Osteocyte (in vitro differentiated cells): ENCODE measurements at regions not wholly inside any gene's neighbourhood (a gene's known extent, or its start where the extent isn't known, plus 50 kb on each side); places are given as distances from the start of the nearest gene placed in this dataset.

ENCODE experiments used
- DNase-seq: peaks from one replicate; pipeline ENCODE4 v3.0.0; 2021; ENCODE audit warnings: mixed read lengths; ENCODE audit not compliant: unreplicated experiment; ENCODE audit errors: extremely low spot score
- H3K27ac Mint-ChIP-seq: one replicate; pipeline ENCODE4 v1.8.0; 2021; ENCODE audit warnings: mild to moderate bottlenecking, mixed read lengths; ENCODE audit not compliant: unreplicated experiment
- H3K27me3 Mint-ChIP-seq: one replicate; pipeline ENCODE4 v1.8.0; 2021; ENCODE audit warnings: mixed read lengths; ENCODE audit not compliant: unreplicated experiment
- H3K36me3 Mint-ChIP-seq: one replicate; pipeline ENCODE4 v1.8.0; 2021; ENCODE audit warnings: mixed read lengths; ENCODE audit not compliant: unreplicated experiment
- H3K4me1 Mint-ChIP-seq: one replicate; pipeline ENCODE4 v1.8.0; 2021; ENCODE audit warnings: mixed read lengths; ENCODE audit not compliant: unreplicated experiment
- H3K4me3 Mint-ChIP-seq: one replicate; pipeline ENCODE4 v1.8.0; 2021; ENCODE audit warnings: mild to moderate bottlenecking, moderate library complexity, mixed read lengths; ENCODE audit not compliant: unreplicated experiment
- H3K9me3 Mint-ChIP-seq: one replicate; pipeline ENCODE4 v1.8.0; 2021; ENCODE audit warnings: mixed read lengths; ENCODE audit not compliant: unreplicated experiment
- TF ChIP-seq, protein P1 (sequence below): fragments of 200-600 bp; sonication (generic); IDR thresholded peaks from 2 replicates; pipeline ENCODE4 v1.5.0; 2021; ENCODE audit warnings: antibody characterized with exemption, mild to moderate bottlenecking, moderate library complexity

DNA sequence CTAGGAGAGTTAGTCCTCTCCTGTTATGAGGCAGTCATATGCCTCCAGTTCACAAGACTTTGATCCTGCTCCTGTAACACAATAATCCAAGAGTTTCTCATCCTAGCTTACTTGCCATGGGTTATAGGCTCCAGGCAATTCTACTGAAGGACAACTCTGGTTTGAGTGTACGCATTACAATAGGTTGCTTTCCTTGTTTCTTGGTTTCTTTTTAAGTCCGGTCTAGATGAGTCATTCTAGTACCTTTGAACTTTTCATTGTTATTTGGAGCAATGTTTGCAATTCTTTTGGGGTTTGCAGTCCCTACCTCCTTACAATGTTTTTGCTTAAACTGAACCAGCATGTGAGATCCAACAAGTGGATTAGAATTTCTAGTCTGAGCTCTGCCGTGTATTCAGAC is 109.1 kb downstream of the ANAPC4 start:
- no peak for DNase-seq
- peaks cover 5% of the 10 kb centered on the region for H3K9me3 Mint-ChIP-seq
- no peak overlapping the region for H3K27ac Mint-ChIP-seq
- H3K4me3 Mint-ChIP-seq = no peak overlapping the region
- peaks cover 4% of the 10 kb centered on the region for H3K27me3 Mint-ChIP-seq
- H3K36me3 Mint-ChIP-seq = no peaks in the 10 kb centered on the region
- TF ChIP-seq, protein P1, sequence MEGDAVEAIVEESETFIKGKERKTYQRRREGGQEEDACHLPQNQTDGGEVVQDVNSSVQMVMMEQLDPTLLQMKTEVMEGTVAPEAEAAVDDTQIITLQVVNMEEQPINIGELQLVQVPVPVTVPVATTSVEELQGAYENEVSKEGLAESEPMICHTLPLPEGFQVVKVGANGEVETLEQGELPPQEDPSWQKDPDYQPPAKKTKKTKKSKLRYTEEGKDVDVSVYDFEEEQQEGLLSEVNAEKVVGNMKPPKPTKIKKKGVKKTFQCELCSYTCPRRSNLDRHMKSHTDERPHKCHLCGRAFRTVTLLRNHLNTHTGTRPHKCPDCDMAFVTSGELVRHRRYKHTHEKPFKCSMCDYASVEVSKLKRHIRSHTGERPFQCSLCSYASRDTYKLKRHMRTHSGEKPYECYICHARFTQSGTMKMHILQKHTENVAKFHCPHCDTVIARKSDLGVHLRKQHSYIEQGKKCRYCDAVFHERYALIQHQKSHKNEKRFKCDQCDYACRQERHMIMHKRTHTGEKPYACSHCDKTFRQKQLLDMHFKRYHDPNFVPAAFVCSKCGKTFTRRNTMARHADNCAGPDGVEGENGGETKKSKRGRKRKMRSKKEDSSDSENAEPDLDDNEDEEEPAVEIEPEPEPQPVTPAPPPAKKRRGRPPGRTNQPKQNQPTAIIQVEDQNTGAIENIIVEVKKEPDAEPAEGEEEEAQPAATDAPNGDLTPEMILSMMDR = no peak
- H3K4me1 Mint-ChIP-seq = no peaks in the 10 kb centered on the region

DNA sequence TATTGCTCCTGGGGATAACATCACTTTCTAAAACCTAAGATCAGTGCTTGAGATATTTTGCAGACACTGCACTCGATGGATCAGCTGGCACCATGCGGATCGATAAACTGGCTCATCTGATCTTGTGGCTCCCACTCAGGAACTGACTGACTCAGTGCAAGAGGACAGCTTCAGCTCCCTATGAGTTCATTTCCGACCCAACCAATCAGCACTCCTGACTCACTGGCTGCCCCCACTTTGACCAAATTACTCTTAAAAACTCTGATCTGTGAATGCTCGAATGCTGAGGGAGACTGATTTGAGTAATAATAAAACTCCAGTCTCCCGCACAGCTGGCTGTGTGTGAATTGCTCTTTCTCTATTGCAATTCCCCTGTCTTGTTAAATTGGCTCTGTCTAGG is 110.1 kb downstream of the ANAPC4 start:
- no peak overlapping the region for H3K27ac Mint-ChIP-seq
- peaks cover 4% of the 10 kb centered on the region for H3K27me3 Mint-ChIP-seq
- peaks cover 14% of the 10 kb centered on the region for H3K9me3 Mint-ChIP-seq
- TF ChIP-seq, protein P1 = no peak
- H3K4me1 Mint-ChIP-seq = no peaks in the 10 kb centered on the region
- H3K4me3 Mint-ChIP-seq = no peak overlapping the region
- H3K36me3 Mint-ChIP-seq = no peaks in the 10 kb centered on the region
- no peak for DNase-seq

DNA sequence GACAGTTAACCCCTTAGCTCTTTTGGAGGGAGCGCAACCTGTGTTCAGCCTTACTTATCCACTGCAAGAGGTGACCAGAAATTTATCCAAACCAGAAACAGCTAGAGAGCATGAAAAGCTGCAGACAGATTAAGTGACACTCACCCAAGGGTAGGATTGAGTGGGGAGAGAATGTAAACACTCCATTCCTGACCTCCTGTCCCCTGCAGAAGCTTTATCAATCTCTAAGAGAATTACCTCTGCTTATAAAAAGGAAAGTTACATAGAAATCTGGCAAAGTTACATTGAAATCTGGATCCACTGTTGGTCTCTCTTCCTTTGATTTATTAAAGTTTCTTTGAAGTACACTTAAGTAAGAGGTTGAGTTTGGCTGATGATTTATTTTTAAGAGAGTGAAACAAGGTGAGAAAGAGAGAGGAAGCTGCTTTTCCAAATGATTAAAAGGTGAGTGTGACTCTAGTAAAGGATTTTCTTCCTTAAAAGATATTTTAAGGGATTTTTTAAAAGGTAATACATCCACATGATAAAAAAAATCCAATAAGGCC is 112.3 kb downstream of the ANAPC4 start:
- DNase-seq = no peak
- H3K27me3 Mint-ChIP-seq = peaks cover 6% of the 10 kb centered on the region
- TF ChIP-seq, protein P1 = no peak
- no peak overlapping the region for H3K27ac Mint-ChIP-seq
- peaks cover 14% of the 10 kb centered on the region for H3K9me3 Mint-ChIP-seq
- no peaks in the 10 kb centered on the region for H3K4me1 Mint-ChIP-seq
- H3K4me3 Mint-ChIP-seq = no peak overlapping the region
- H3K36me3 Mint-ChIP-seq = no peaks in the 10 kb centered on the region

DNA sequence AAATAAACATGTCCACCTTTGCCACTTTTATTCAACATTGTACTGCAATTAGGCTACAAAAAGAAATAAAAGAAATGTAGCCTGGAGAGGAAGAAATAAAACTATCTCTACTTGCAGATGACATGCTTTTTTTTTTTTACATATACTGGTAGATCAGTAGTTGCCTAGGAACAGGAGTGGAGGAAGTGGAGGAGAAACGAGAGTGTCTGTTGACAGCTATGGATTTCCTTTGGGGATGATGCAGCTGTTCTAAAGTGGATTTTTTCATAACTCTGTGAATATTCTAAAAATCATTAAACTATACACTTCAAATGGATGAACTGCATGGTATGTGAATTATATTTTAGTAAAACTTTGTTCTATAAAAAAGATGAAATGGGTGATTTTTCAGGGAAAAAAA is 116.4 kb downstream of the ANAPC4 start:
- DNase-seq = no peak
- H3K9me3 Mint-ChIP-seq = peaks cover 9% of the 10 kb centered on the region
- TF ChIP-seq, protein P1 = no peak
- no peaks in the 10 kb centered on the region for H3K36me3 Mint-ChIP-seq
- no peak overlapping the region for H3K27ac Mint-ChIP-seq
- no peak overlapping the region for H3K4me3 Mint-ChIP-seq
- peaks cover 6% of the 10 kb centered on the region for H3K27me3 Mint-ChIP-seq
- H3K4me1 Mint-ChIP-seq = no peaks in the 10 kb centered on the region

DNA sequence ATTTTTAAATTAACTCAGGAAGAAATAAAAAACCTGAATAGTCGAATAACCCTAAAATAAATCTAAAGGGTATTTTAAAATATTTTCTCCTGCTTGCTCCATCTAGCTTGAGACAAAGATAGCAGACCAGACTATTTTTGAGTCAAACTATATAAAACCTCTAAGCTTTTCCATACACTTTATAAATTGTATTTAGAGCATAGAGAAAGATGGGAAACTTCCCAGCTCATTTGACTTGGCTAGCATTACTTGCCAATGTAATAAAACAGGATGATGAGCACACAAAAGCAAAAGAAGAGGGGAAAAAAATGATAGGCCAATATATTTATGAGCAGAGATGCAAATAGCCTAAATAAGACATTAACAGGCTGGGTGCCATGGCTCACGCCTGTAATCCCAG is 117.1 kb downstream of the ANAPC4 start:
- TF ChIP-seq, protein P1 = no peak
- Mint-ChIP-seq H3K4me3 (no peak overlapping the region), H3K27ac (no peak overlapping the region), H3K36me3 (no peaks in the 10 kb centered on the region), H3K4me1 (no peaks in the 10 kb centered on the region), H3K27me3 (peaks cover 6% of the 10 kb centered on the region), H3K9me3 (peaks cover 9% of the 10 kb centered on the region)
- DNase-seq = no peak
